ENCODE measurements at regions not wholly inside any gene's neighbourhood (a gene's known extent, or its start where the extent isn't known, plus 50 kb on each side); places are given as distances from the start of the nearest gene placed in this dataset.

DNA sequence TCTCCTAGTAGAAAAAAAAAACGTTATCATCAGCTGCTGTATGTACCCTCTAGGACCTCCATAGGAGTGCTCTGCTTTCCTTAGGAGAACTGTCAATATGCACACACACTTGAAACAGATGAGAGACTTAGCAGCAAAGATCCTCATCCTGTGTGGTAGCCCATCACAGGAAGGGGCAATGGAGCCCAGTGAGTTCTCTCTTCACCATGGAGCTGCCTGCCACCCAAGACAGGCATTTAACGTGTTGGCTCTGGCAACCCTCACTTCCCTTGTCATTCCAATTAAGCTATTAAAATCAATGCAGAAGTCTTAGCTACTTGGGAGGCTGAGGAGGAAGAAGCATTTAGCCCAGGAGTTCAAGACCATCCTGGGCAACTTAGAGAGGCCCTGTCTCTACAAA, 64.8 kb upstream of the PLEKHA5 start:
- no peak for DNase-seq

DNA sequence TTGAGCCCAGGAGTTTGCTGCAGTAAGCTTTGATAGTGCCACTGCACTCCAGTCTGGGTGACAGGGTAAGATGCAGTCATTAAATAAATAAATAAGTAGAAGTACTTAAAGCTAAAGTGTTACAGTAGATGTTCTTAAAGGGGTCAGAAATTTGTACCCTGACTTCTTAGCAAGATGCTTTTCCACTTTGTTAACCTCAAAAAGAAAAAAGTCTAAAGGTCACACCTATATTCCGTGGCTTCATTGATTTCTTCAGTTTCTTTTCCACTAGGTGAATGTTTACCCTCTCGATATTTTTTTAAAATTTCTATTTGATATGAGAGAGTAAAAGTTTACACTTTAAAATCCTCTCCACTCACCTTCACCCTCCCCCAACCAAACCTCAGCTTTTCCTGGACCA, 64.3 kb upstream of the PLEKHA5 start:
- no peak for DNase-seq

DNA sequence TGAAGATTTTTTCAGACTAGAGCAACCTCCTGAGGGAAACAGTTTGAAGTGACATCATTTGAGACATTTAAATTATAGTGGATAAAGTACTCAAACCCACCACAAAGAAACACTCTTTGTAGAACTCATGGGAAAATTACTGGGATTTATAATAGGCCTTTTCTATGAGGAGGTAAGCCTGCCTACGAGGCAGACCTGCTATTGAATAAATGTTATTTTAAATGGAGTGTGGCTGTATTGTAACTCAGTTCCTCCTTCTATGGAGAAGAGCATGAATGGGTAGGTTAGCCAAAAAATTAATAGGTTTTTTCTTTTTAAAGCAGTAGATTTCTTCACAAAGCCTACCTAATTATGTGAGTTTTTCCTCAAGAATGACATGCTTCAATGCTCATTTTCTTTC, 63.7 kb upstream of the PLEKHA5 start:
- DNase-seq, result no peak

DNA sequence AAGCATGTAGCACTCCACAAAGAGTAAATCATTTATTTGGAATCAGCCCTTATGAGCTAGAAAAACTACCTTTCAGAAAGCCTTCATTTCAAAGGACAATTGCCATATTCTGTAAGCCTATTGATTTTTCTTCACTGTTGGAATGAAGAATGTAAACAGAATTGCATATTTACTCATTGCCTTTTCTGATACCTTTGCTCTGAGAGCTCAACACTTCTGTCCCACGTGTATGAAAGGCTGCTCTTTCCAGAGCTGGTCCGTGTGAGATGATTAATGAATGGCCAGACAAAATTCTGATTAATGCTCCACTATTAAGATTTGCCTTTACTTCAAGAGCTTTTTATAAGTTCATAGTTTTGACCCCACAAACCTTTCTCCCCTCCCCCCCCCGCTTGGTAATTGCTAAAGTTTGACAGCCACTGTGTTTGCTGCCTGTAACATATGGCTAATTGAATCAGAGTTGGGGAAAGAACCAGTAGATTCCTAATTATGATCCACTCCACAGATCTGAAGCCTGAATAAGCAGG, 63.0 kb upstream of the PLEKHA5 start:
- DNase-seq, result no peak

DNA sequence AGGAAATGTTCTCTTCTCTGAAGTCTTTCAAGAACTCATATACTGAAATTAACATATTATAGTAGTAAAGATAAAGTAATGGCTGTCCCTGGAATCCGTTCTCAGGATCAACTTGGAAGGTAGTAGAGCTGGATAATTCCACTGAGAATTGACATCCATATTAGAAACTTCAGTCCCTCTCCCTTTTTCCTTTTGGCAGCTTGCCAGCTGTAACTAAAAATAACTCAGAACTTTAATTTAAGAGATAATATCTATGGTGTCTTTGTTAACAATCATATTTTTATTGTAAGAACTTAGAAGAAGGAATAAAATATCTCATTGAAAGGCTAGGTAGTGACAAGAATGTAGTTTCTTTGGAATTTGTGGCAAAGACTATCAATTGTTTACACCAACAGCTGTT, 61.4 kb upstream of the PLEKHA5 start:
- no peak for DNase-seq

DNA sequence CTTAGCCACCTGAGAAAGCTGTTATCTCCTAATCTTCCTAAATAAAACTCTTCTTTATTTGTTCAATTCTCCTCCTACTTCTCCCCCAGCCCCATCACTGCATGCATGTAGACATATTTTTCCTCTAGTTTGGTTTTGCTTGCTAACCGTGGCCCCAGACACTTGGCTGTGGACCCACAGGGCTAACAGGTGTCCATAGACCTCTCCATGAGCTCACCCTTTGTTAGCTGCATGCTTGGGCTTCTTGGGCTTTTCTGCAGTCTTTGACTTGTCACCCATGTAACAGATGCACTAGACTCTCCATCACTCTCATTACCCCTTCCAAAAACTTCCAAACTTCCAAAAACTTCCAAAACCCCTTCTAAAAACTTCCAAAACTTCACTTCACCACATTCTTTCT, 59.2 kb upstream of the PLEKHA5 start:
- no peak for DNase-seq

DNA sequence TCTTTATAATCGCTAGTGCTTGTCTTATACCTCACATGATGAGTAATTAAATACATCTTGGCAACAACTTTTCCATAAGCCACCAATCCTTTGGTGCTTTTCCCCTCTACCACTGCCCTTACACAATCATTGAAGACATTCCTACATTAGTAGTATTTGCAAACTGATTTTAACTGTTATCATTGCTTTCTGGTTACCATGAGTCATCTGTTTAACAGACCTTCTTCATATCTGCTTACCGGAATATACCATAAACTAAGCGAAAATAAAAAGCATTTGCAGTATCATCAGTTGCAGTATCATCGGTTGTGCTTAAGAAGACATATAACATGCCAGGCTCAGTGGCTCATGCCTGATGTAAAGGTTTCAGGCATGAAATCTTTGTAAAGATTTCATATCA, 54.8 kb upstream of the PLEKHA5 start:
- DNase-seq, result no peak

DNA sequence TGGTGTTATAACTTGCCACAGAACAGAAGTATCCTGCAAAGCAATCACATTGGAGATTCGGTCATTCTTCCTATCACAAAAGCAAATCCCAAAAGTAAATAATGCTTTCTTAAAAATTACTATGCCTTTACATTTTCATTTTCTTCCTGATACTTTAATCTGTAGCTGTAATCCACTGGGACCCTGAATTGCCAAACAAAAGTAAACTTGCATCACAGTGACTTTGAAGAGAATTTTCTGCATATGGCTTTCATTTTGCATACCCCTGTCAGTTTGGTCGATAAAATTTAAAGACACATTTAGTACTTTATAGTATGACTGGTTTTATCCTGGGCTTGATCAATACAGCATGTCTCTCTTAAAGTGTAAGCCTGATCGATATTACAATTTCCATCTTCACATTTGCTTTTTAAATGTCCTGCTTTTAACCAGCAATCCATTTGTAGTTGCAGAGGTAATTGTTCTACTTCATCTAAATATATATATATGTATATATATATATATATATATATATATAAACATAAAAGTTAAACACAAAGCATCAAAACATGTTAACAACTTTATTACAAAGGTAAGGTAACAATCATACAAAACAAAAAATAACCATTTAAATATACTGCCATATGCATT, 53.7 kb upstream of the PLEKHA5 start:
- no peak for DNase-seq
